ENCODE measurements at regions not wholly inside any gene's neighbourhood (a gene's known extent, or its start where the extent isn't known, plus 50 kb on each side); places are given as distances from the start of the nearest gene placed in this dataset.

- DNase-seq: no peak
Observed at GRCh38 chr6:102474041-102474807, 1080.7 kb downstream of the GRIK2 start.

- no peak for DNase-seq
Observed at GRCh38 chr6:102458990-102459389, 1065.5 kb downstream of the GRIK2 start.

- DNase-seq: no peak
Observed at GRCh38 chr6:102438171-102438570, 1044.7 kb downstream of the GRIK2 start.

- DNase-seq: no peak
Observed at GRCh38 chr6:102417368-102417998, 1024.0 kb downstream of the GRIK2 start.

DNA sequence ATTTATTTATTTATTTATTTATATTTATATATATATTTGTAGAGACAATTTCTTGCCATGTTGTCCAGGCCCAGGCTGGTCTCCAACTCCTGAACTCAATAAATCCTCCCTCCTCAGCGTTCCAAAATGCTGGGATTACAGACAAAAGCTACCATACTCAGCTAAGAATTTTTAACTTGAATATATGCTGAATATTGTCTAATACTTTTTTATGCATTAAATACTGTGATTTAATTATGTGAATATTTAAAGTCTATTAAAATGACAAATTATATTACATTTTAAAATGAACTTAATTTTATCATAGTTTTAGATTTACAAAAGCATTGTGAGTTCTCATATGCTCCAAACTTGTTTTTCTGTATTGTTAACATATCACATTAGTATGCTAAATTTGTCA lies 1022.4 kb downstream of the GRIK2 start:
- no peak for DNase-seq

- DNase-seq: no peak
Observed at GRCh38 chr6:102411796-102412195, 1018.3 kb downstream of the GRIK2 start.

- DNase-seq: no peak
Observed at GRCh38 chr6:102407886-102408741, 1014.6 kb downstream of the GRIK2 start.

DNA sequence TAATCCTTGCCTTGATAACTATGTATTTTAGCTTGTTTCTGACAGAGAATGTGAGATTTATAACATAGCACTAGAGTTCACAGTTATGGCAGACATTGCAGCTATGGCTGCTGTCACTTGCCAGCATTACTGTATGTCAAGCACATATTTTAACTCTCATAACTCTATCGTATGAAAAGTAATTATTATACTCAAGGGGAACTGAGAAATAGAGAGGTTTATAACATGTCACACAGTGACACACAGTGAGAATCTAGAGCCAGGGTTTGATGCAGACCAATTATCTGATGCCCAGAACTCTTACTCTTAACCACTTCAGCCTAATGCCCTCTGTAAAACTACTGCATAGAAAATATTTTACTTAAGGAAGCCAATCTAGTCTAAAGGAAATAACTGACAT lies 1012.4 kb downstream of the GRIK2 start:
- no peak for DNase-seq

DNA sequence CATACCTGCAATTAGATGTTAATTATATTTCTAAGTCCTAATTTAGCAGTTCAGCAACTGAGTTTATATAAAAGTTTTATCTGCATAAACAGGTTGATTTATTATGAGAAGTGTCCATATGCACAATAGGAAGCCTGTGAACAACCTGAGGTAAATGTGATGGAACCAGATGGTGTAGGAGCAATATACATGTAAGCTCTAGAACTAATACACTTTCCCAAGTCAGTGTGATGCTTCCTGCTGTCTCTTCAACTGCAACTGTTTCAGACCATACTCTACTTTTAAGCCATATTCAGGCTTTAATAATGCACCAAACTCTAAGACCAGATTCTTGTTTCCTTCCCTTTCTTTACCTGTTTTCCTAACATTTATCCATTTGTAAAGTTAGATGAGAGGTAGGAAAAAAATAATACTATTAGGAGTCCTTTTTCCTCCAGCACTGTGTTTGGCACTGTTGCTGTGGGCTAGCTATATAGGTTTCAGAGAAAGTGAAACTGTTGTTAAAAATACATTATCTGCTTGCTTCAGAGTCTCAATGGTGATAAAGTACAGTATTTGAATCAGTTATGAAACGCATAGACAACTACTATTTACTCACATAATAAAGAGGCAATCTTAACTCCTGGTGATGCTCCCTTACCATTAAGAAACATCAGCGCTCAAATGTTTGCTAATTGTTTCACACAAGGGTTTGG lies 1009.3 kb downstream of the GRIK2 start:
- no peak for DNase-seq

GRCh38 chr6:102398788-102399390 lies 1005.4 kb downstream of the GRIK2 start:
- no peak for DNase-seq

DNA sequence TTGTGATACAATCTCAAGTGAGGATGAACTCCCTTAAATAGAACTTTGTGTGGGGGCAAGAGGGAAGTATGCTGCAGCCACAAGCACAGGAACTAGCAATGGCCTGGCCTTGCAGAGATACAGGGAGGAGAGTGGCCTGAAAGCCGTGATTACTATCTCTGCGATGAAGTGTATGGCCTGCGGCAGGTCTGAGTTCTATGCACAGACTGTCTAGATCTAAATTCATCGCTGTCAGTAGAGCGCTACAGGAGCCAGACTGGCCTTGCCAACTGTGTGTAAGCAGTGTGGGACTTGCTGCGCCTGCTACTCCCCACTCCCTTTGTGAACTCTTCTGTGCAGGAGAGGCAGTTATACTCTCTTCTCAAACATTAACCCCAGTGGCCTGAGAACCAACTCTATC lies 997.0 kb downstream of the GRIK2 start:
- DNase-seq: no peak

GRCh38 chr6:102389994-102390393 lies 996.5 kb downstream of the GRIK2 start:
- no peak for DNase-seq

DNA sequence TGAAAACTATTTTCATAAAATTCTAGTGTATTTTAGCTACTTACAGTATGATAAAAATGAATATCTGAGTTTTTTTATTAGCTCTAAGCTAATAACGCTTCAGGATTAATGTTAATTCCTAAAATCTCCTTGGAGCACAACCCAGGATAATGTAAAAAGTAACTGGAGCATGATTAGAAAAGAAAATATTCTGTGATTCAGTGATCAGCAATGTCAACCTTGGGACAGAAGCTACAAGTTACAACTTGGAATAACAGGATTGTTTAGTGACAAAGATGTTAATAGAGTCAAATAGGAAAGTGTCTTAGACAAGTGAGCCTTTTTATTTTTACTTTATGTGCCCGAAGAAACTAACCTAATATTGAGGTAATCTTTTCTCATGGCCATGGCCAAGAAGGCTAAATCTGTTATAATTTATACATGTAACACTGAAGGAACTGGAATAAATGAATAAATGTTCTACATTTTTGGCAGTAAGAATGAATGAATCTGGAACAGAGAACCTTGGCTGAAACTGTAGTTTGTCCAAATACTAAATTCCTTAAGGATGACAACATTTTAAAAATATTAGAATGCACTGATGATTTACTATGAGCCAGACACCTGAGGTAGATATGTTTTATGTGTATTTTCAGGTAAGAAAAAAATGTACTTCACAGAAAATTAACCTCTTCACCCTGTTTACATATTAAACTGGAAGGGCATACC lies 994.0 kb downstream of the GRIK2 start:
- DNase-seq: no peak

GRCh38 chr6:102381203-102381602 lies 987.7 kb downstream of the GRIK2 start:
- no peak for DNase-seq

DNA sequence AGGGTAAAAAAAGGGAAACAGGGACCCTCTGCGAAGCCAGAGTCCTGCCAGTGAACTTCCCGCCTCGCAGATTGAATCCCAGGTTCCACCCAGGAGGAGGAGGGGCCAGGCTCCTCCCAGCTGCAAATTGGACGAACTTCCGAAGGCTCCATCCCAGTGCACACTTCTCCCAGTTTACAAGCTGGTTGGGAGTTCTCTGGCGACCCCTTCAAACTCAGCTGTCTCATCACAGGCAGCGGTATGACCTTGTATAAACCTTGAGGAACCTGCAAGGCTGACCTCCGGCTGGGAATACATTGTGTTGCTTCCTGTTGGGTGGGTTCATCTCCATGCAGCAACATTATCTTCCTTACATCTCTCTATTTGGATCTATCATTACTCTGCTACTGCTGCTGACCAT lies 962.7 kb downstream of the GRIK2 start:
- no peak for DNase-seq

GRCh38 chr6:102355578-102355977 lies 962.1 kb downstream of the GRIK2 start:
- DNase-seq: no peak

GRCh38 chr6:102352552-102352951 lies 959.0 kb downstream of the GRIK2 start:
- DNase-seq: no peak

DNA sequence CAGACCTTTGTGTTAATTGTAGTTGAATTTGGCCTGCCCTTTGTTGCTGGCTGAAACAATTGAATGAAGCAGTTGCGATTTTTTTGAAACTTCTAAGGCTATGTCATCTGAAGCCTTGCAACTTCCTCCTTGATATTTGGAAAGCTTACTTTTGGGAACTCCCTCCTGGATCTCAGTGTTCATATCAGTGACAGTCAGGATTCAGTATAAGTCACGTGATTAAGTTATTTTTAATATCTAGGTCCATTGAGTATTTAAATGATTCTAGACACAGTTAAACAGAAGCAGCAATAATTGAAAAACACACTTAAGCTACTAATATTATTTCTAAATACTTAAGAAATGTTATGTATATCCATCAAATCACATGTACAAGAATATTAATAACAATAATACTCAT lies 951.3 kb downstream of the GRIK2 start:
- no peak for DNase-seq

DNA sequence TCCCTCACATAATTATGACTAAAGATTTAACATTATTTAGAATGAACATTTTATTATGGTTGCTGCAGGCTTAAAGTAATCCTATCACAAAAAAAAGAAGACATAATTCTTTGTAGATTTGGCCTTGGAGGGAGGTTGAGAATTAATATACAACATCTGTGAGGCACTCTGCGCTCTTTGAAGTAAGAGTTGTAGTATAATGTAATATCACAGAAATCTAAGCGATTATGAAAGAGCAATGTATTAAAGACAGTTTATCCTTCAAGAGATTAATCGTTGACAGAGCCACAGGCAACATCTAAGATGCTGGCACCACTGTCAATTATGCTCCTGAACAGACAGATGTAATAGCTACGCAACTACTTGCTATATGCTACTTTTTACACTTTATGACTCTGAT lies 946.8 kb downstream of the GRIK2 start:
- no peak for DNase-seq

DNA sequence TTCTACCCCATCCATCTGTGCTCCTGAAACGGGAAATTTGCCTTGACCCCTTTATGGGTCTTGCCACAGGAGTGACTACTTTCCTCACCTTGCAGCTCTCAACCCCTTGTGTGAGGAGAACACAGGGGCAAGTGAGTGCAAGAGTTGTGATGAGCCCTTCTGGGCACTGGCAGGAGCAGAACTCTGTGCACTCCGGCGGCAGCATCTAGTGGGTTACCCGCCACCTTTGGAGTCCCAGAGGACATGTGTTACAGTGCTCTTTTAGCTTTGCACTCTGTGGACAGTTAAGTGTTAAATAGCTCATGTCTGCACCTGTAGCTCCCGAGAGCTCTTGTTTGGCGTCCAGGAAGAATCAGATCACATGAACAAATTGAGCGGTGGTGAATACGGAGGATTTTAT lies 940.2 kb downstream of the GRIK2 start:
- no peak for DNase-seq

DNA sequence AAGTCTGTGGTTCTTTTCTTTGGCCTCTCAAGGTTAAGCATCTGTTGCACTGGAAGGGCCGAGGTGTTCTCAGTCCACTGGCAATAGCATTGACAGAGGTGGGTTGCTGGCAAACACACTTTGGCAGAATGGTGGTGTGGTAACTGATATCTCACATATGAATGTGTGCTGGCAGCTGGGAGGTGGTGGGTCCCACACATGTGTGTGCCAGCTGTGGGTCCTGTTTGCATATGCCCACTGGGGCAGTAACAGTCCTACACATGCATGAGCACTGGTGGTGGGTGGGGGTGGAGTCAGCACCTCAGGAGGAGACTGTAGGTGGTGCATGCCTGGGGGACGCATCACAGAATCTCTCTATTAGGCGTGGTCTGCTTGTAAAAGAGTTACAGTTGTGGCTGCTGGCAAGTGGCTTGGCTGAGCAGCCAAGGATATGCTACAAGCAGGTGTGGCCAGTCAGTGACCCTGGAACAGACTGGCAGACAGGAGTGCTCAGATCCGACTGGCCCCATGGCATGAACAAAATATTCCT lies 934.3 kb downstream of the GRIK2 start:
- no peak for DNase-seq

- no peak for DNase-seq
Observed at GRCh38 chr6:102313699-102314098, 920.2 kb downstream of the GRIK2 start.

Measured in CD4-positive, alpha-beta T cell treated with Interleukin-17A for 1 hour (primary cell).